ENCODE measurements at regions not wholly inside any gene's neighbourhood (a gene's known extent, or its start where the extent isn't known, plus 50 kb on each side); places are given as distances from the start of the nearest gene placed in this dataset.

DNA sequence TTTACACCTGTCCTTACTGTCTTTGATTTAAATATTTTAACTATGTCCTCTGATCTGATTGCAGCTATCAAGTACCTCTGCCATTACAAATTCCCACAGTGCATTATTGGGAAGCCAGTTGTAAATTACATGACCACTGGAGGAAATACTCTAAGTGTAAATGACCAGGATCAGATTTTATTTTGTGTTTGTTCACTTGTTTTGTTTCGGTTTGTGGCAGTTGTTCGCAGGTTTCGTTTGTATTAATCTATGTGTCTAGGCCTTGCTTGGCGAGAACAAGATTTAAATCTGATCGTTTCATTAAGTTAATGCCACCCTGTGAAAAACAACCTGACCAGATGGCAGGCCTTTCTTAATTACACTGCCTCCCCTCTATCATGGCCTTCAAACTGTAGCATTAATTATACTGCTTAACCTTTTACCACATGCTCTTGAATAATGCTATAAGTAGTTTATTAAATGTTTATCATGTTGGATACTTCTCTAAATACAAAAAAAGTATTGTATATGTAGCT is 990.1 kb downstream of the TMTC2 start:
- Histone ChIP-seq H4K20me1 (replicated peaks in 1 of 2; ENCODE audit: control insufficient read depth in 1 of 2, insufficient read depth in 2 of 2, low read length in 2 of 2) (no peaks in the 10 kb centered on the region), H2AK5ac (ENCODE audit: low read depth, low read length) (no peak overlapping the region), H3K27ac (ENCODE audit: low read depth, low read length) (no peak overlapping the region), H3K36me3 (ENCODE audit: control insufficient read depth in 2 of 4, insufficient read depth in 4 of 4, low read length in 3 of 4) (no peaks in the 10 kb centered on the region), H3K56ac (replicated peaks; ENCODE audit: insufficient read length, low read depth, low read length) (no peak overlapping the region), H2BK12ac (ENCODE audit: low read depth, low read length) (no peak overlapping the region), H3K79me1 (ENCODE audit: low read depth, low read length) (no peaks in the 10 kb centered on the region), H3K4me2 (ENCODE audit: insufficient read depth in 1 of 2, low read depth in 2 of 2, low read length in 2 of 2) (no peak overlapping the region), H2BK20ac (ENCODE audit: low read length) (no peak overlapping the region), H3K27me3 (replicated peaks in 1 of 4; ENCODE audit: control insufficient read depth in 3 of 4, extremely low read depth in 1 of 4, insufficient read depth in 3 of 4, low read length in 3 of 4) (no peaks in the 10 kb centered on the region), H3K9ac (replicated peaks in 1 of 4; ENCODE audit: extremely low read depth in 1 of 4, low read depth in 3 of 4, low read length in 3 of 4) (no peak overlapping the region), H3K23ac (ENCODE audit: insufficient read length) (no peak overlapping the region), H2BK15ac (ENCODE audit: low read length) (no peak overlapping the region), H3K79me2 (ENCODE audit: control insufficient read depth in 1 of 2, insufficient read depth in 2 of 2, low read length in 2 of 2) (no peaks in the 10 kb centered on the region), H4K5ac (ENCODE audit: insufficient read length, low read depth, low read length) (no peak overlapping the region), H3K4me1 (replicated peaks in 1 of 4; ENCODE audit: control insufficient read depth in 3 of 4, insufficient read depth in 4 of 4, low read length in 3 of 4) (no peaks in the 10 kb centered on the region), H3K4ac (replicated peaks; ENCODE audit: insufficient read length, low read depth, low read length) (no peak overlapping the region), H2BK5ac (ENCODE audit: low read depth, low read length) (no peak overlapping the region), H3K4me3 (ENCODE audit: extremely low read depth in 1 of 4, insufficient read depth in 2 of 4, low read depth in 3 of 4, low read length in 4 of 4) (no peak overlapping the region), H2BK120ac (replicated peaks; ENCODE audit: low read depth, low read length) (no peak overlapping the region), H3K14ac (ENCODE audit: insufficient read length) (no peak overlapping the region), H2AFZ (ENCODE audit: low read length) (no peak overlapping the region), H4K91ac (replicated peaks; ENCODE audit: insufficient read length, low read length) (no peak overlapping the region), H3K9me3 (ENCODE audit: insufficient read depth in 2 of 2, low read depth in 1 of 2, low read length in 1 of 2) (no peaks in the 10 kb centered on the region), H3K23me2 (ENCODE audit: low read depth, low read length) (no peaks in the 10 kb centered on the region), H4K8ac (ENCODE audit: extremely low read depth, insufficient read depth, low read length) (no peak overlapping the region), H3K18ac (ENCODE audit: extremely low read depth, low read length) (no peak overlapping the region)
- WGBS, 2 experiments (ENCODE audit: extremely low coverage in 1 of 2, insufficient coverage in 1 of 2, insufficient read length in 1 of 2, insufficient replicate concordance in 2 of 2, low coverage in 1 of 2, low lambda C conversion rate in 2 of 2, missing lambda C conversion rate in 1 of 2): 94% methylated on average over 5 of the region's 5 CpGs; no CpG with 5 or more reads in 1 of the 2 experiments
- POLR2A ChIA-PET (ENCODE audit: partially characterized antibody): no interaction called here
- CTCF ChIA-PET (ENCODE audit: partially characterized antibody): no interaction called here
- TF ChIP-seq FOSL1 (IDR thresholded peaks at IDR 0.05; ENCODE audit: insufficient read depth, low read depth, low read length) (no peak), BACH1 (IDR thresholded peaks at IDR 0.05; ENCODE audit: low read length) (no peak), SP1 (IDR thresholded peaks at IDR 0.05; ENCODE audit: low read depth, low read length) (no peak), TCF12 (IDR thresholded peaks at IDR 0.05; ENCODE audit: low read depth, low read length) (no peak), POLR2AphosphoS5 (IDR thresholded peaks at IDR 0.05; ENCODE audit: low read depth, low read length) (no peak), SP2 (IDR thresholded peaks at IDR 0.05; ENCODE audit: low read length) (no peak), PHF8 (conservative IDR thresholded peaks at IDR 0.05; ENCODE audit: low read depth, low read length) (no peak)
- TF ChIP-seq, protein P1, sequence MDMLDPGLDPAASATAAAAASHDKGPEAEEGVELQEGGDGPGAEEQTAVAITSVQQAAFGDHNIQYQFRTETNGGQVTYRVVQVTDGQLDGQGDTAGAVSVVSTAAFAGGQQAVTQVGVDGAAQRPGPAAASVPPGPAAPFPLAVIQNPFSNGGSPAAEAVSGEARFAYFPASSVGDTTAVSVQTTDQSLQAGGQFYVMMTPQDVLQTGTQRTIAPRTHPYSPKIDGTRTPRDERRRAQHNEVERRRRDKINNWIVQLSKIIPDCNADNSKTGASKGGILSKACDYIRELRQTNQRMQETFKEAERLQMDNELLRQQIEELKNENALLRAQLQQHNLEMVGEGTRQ (IDR thresholded peaks at IDR 0.05; ENCODE audit: low read length): no peak
- no peak for FAIRE-seq
- no peak for DNase-seq (ENCODE audit: low read depth in 1 of 2, low spot score in 2 of 2)

All from H1 (cell line).